H1 (cell line): ENCODE measurements at regions not wholly inside any gene's neighbourhood (a gene's known extent, or its start where the extent isn't known, plus 50 kb on each side); places are given as distances from the start of the nearest gene placed in this dataset.

Experiments
- CTCF ChIA-PET: fragments of 300-600 bp; sonication (Branson Sonifier 250); formaldehyde crosslinking; loops from one replicate; lab custom pipeline; 2021; ENCODE audit not compliant: partially characterized antibody; lab: Charles Lee
- POLR2A ChIA-PET: fragments of 300-600 bp; sonication (Branson Sonifier 250); formaldehyde crosslinking; loops from one replicate; lab custom pipeline; 2021; ENCODE audit warnings: inconsistent platforms; ENCODE audit not compliant: partially characterized antibody; lab: Charles Lee
- DNase-seq, 2 experiments: peaks; one replicate each; pipeline versions ENCODE4 v3.0.0 to v3.0.0-alpha.2; 2010 to 2022; ENCODE audit warnings: low spot score in 2 of 2, low read depth in 1 of 2, mixed read lengths in 1 of 2
- FAIRE-seq: peaks from 2 replicates; lab custom pipeline; 2011; peaks lifted over from hg19 to GRCh38; lab: Jason Lieb, UNC
- H2AFZ ChIP-seq: 2 replicates; pipeline ENCODE4 v1.8.1; 2012; ENCODE audit warnings: low read length, inconsistent platforms
- H2AK5ac ChIP-seq: 2 replicates; pipeline ENCODE4 v1.6.1; 2013; ENCODE audit warnings: low read depth, low read length
- H2BK120ac ChIP-seq: replicated peaks from 2 replicates; pipeline ENCODE3; 2013; ENCODE audit warnings: low read depth, low read length, inconsistent platforms
- H2BK12ac ChIP-seq: 2 replicates; pipeline ENCODE4 v1.6.1; 2013; ENCODE audit warnings: low read depth, low read length
- H2BK15ac ChIP-seq: 2 replicates; pipeline ENCODE4 v1.6.1; 2013; ENCODE audit warnings: low read length
- H2BK20ac ChIP-seq: 2 replicates; pipeline ENCODE4 v1.6.1; 2013; ENCODE audit warnings: low read length
- H2BK5ac ChIP-seq: 2 replicates; pipeline ENCODE4 v1.6.1; 2013; ENCODE audit warnings: low read depth, low read length
- H3K14ac ChIP-seq: 2 replicates; pipeline ENCODE4 v1.6.1; 2013; ENCODE audit warnings: inconsistent platforms; ENCODE audit not compliant: insufficient read length
- H3K18ac ChIP-seq: 2 replicates; pipeline ENCODE4 v1.6.1; 2013; ENCODE audit warnings: low read length; ENCODE audit errors: extremely low read depth
- H3K23ac ChIP-seq: 2 replicates; pipeline ENCODE4 v1.6.1; 2013; ENCODE audit warnings: inconsistent platforms; ENCODE audit not compliant: insufficient read length
- H3K23me2 ChIP-seq: 2 replicates; pipeline ENCODE4 v1.6.1; 2013; ENCODE audit warnings: low read depth, low read length
- H3K27ac ChIP-seq: 2 replicates; pipeline ENCODE4 v1.6.1; 2011; ENCODE audit warnings: low read depth, low read length, inconsistent platforms
- H3K27me3 ChIP-seq, 4 experiments: replicated peaks in 1 of 4; 1 replicate in 1 of 4; 2 replicates in 3 of 4; pipeline versions ENCODE4 v1.6.1 to v1.8.1; 2011 to 2013; ENCODE audit warnings: low read length in 3 of 4, mild to moderate bottlenecking in 3 of 4, inconsistent platforms in 2 of 4, mixed read lengths in 2 of 4, moderate library complexity in 1 of 4; ENCODE audit not compliant: control insufficient read depth in 3 of 4, insufficient read depth in 3 of 4; ENCODE audit errors: extremely low read depth in 1 of 4
- H3K36me3 ChIP-seq, 4 experiments: 2 replicates each; pipeline versions ENCODE4 v1.6.1 to v1.8.1; 2011 to 2013; ENCODE audit warnings: mild to moderate bottlenecking in 4 of 4, low read length in 3 of 4, moderate library complexity in 2 of 4, control low read depth in 1 of 4, inconsistent platforms in 1 of 4; ENCODE audit not compliant: insufficient read depth in 4 of 4, control insufficient read depth in 2 of 4
- H3K4ac ChIP-seq: replicated peaks from 2 replicates; pipeline ENCODE3; 2013; ENCODE audit warnings: low read length, low read depth, mixed read lengths, inconsistent platforms; ENCODE audit not compliant: insufficient read length
- H3K4me1 ChIP-seq, 4 experiments: replicated peaks in 1 of 4; 1 replicate in 1 of 4; 2 replicates in 3 of 4; pipeline versions ENCODE4 v1.6.1 to v1.8.1; 2011 to 2013; ENCODE audit warnings: low read length in 3 of 4, inconsistent platforms in 2 of 4, mixed read lengths in 1 of 4; ENCODE audit not compliant: insufficient read depth in 4 of 4, control insufficient read depth in 3 of 4
- H3K4me2 ChIP-seq, 2 experiments: 2 replicates each; pipeline versions ENCODE4 v1.6.1 to v1.8.1; 2011 to 2013; ENCODE audit warnings: low read depth in 2 of 2, low read length in 2 of 2, control low read depth in 1 of 2, inconsistent platforms in 1 of 2, mild to moderate bottlenecking in 1 of 2; ENCODE audit not compliant: insufficient read depth in 1 of 2
- H3K4me3 ChIP-seq, 4 experiments: fragments of 200-600, 300-600 bp in 1 of 4; sonication (generic), shearing (Covaris generic), sonication (Bioruptor Twin) in 1 of 4; 2 replicates each; pipeline versions ENCODE4 v1.5.1 to v1.8.1; 2011 to 2016; ENCODE audit warnings: low read length in 4 of 4, low read depth in 3 of 4, control low read depth in 2 of 4, inconsistent platforms in 2 of 4, mild to moderate bottlenecking in 2 of 4, mixed read lengths in 1 of 4, moderate library complexity in 1 of 4; ENCODE audit not compliant: insufficient read depth in 2 of 4; ENCODE audit errors: extremely low read depth in 1 of 4
- H3K56ac ChIP-seq: replicated peaks from 2 replicates; pipeline ENCODE3; 2013; ENCODE audit warnings: low read depth, mild to moderate bottlenecking, mixed read lengths, low read length, inconsistent platforms; ENCODE audit not compliant: insufficient read length
- H3K79me1 ChIP-seq: 2 replicates; pipeline ENCODE4 v1.6.1; 2013; ENCODE audit warnings: low read depth, low read length, control low read depth
- H3K79me2 ChIP-seq, 2 experiments: 2 replicates each; pipeline versions ENCODE4 v1.6.1 to v1.8.1; 2012 to 2013; ENCODE audit warnings: low read length in 2 of 2, mild to moderate bottlenecking in 2 of 2, inconsistent platforms in 1 of 2; ENCODE audit not compliant: insufficient read depth in 2 of 2, control insufficient read depth in 1 of 2
- H3K9ac ChIP-seq, 4 experiments: replicated peaks in 1 of 4; 1 replicate in 1 of 4; 2 replicates in 3 of 4; pipeline versions ENCODE4 v1.6.1 to v1.8.1; 2011 to 2013; ENCODE audit warnings: low read depth in 3 of 4, low read length in 3 of 4, control low read depth in 2 of 4, mild to moderate bottlenecking in 2 of 4, moderate library complexity in 2 of 4, inconsistent platforms in 1 of 4; ENCODE audit errors: extremely low read depth in 1 of 4
- H3K9me3 ChIP-seq, 2 experiments: 2 replicates each; pipeline versions ENCODE4 v1.6.1 to v1.8.1; 2012 to 2013; ENCODE audit warnings: mild to moderate bottlenecking in 2 of 2, moderate library complexity in 2 of 2, control low read depth in 1 of 2, inconsistent platforms in 1 of 2, low read depth in 1 of 2, low read length in 1 of 2, mixed read lengths in 1 of 2; ENCODE audit not compliant: insufficient read depth in 2 of 2
- H4K20me1 ChIP-seq, 2 experiments: replicated peaks in 1 of 2; 2 replicates each; pipeline versions ENCODE3 to v1.8.1; 2011 to 2013; ENCODE audit warnings: inconsistent platforms in 2 of 2, low read length in 2 of 2, mild to moderate bottlenecking in 1 of 2; ENCODE audit not compliant: insufficient read depth in 2 of 2, control insufficient read depth in 1 of 2
- H4K5ac ChIP-seq: 2 replicates; pipeline ENCODE4 v1.6.1; 2013; ENCODE audit warnings: low read length, low read depth, mixed read lengths, inconsistent platforms; ENCODE audit not compliant: insufficient read length
- H4K8ac ChIP-seq: 2 replicates; pipeline ENCODE4 v1.8.0; 2013; ENCODE audit warnings: mild to moderate bottlenecking, moderate library complexity, low read length, inconsistent platforms; ENCODE audit not compliant: insufficient read depth; ENCODE audit errors: extremely low read depth
- H4K91ac ChIP-seq: replicated peaks from 2 replicates; pipeline ENCODE3; 2013; ENCODE audit warnings: low read length, mixed read lengths, inconsistent platforms; ENCODE audit not compliant: insufficient read length
- ATF2 ChIP-seq: IDR thresholded peaks from 2 replicates; pipeline ENCODE4 v1.6.1; 2012; ENCODE audit warnings: low read length, inconsistent platforms
- ATF3 ChIP-seq: IDR thresholded peaks from 2 replicates; pipeline ENCODE4 v1.6.1; 2011; ENCODE audit warnings: low read depth, mild to moderate bottlenecking, low read length; ENCODE audit not compliant: insufficient read depth
- CEBPB ChIP-seq: IDR thresholded peaks from 2 replicates; pipeline ENCODE4 v1.6.1; 2012; ENCODE audit warnings: low read depth, low read length
- E2F6 ChIP-seq: IDR thresholded peaks from 2 replicates; pipeline ENCODE4 v1.6.1; 2012; ENCODE audit warnings: inconsistent platforms
- EP300 ChIP-seq, 2 experiments: IDR thresholded peaks; 1 replicate in 1 of 2; 2 replicates in 1 of 2; pipeline ENCODE4 v1.6.1; 2011 to 2012; ENCODE audit warnings: low read depth in 2 of 2, low read length in 2 of 2, mild to moderate bottlenecking in 2 of 2, borderline replicate concordance in 1 of 2, inconsistent platforms in 1 of 2, moderate library complexity in 1 of 2
- GABPA ChIP-seq: IDR thresholded peaks from 2 replicates; pipeline ENCODE4 v1.6.1; 2011; ENCODE audit warnings: mild to moderate bottlenecking, low read length, moderate library complexity, borderline replicate concordance; ENCODE audit not compliant: insufficient read depth
- JUND ChIP-seq: IDR thresholded peaks from 2 replicates; pipeline ENCODE4 v1.6.1; 2011; ENCODE audit warnings: mild to moderate bottlenecking, improper control_type of control experiment, low read length
- POU5F1 ChIP-seq: IDR thresholded peaks from 2 replicates; pipeline ENCODE4 v1.6.1; 2011; ENCODE audit warnings: low read depth, mild to moderate bottlenecking, low read length, moderate library complexity
- SIX5 ChIP-seq: IDR thresholded peaks from 2 replicates; pipeline ENCODE4 v1.6.1; 2011; ENCODE audit warnings: mild to moderate bottlenecking, low read depth, low read length
- TCF12 ChIP-seq: IDR thresholded peaks from 2 replicates; pipeline ENCODE4 v1.6.1; 2011; ENCODE audit warnings: low read depth, mild to moderate bottlenecking, low read length
- WGBS, 2 experiments: shearing (Covaris generic) in 1 of 2; methylation state at CpG; one replicate each; pipeline versions ENCODE4 v1.1.6 to v1.1.7; 2013 to 2015; ENCODE audit warnings: low lambda C conversion rate in 2 of 2, mixed read lengths in 2 of 2, inconsistent platforms in 1 of 2, low coverage in 1 of 2, missing lambda C conversion rate in 1 of 2; ENCODE audit not compliant: insufficient replicate concordance in 2 of 2, insufficient coverage in 1 of 2, insufficient read length in 1 of 2; ENCODE audit errors: extremely low coverage in 1 of 2, missing lambda C conversion rate in 1 of 2; 5-methylcytosine and 5-hydroxymethylcytosine counted together

DNA sequence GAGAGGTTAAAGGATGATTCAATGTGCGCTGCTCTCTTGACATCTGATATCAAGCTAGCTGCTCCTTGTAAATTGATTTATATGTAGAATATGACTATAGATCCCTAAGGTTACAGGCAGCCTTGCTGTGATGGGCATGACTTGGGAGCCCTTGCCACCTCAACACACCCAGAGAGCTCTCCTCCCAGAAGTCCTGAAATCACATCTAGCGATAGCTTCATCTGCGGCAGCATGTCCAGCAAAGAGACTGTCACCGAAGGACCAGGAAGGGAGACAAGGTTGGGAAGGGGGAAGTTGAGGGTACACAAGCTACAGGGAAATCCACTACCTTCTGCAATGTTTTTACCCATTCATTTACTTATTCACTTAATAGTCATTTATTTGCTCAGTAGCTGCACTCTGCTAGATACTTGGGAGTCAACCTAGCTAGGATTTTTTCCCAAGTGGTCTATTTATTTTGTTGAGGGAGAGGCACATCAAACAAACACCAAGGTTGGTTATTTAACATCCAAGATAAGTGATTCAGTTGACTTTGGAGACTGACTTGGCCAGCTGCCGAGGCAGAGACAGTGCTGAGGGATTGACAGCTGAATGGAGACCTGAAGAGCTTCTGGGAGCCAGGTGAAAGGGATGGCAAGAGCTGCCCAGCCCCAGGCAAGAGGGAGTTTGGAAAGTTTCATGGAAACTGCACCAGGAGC, 205.8 kb upstream of the IL12A start:
- Histone ChIP-seq H3K9me3 (no peaks in the 10 kb centered on the region), H2BK20ac (no peak overlapping the region), H3K14ac (no peak overlapping the region), H3K56ac (no peak overlapping the region), H3K27ac (no peak overlapping the region), H4K8ac (no peak overlapping the region), H3K23me2 (no peaks in the 10 kb centered on the region; the same call in 1 of the 2 replicates), H3K79me2 (no peaks in the 10 kb centered on the region), H3K36me3 (no peaks in the 10 kb centered on the region), H3K23ac (no peak overlapping the region), H3K4me2 (no peak overlapping the region), H4K91ac (no peak overlapping the region), H2BK5ac (no peak overlapping the region), H4K20me1 (peaks cover 0 to 4% of the 10 kb centered on the region in 2 experiments), H2AFZ (no peak overlapping the region), H3K9ac (no peak overlapping the region), H3K79me1 (no peaks in the 10 kb centered on the region; the same call in 1 of the 2 replicates), H3K4ac (no peak overlapping the region), H3K27me3 (no peaks in the 10 kb centered on the region), H2BK12ac (no peak overlapping the region), H4K5ac (no peak overlapping the region), H2BK15ac (no peak overlapping the region), H3K18ac (no peak overlapping the region), H2AK5ac (no peak overlapping the region), H3K4me1 (peaks cover 0 to 7% (median 0%) of the 10 kb centered on the region in 4 experiments; a peak in 6 of 7 replicates), H2BK120ac (no peak overlapping the region), H3K4me3 (no peak overlapping the region)
- DNase-seq (no peak), FAIRE-seq (no peak)
- CTCF ChIA-PET, result interaction anchor here (0.7 to 6.6 kb wide), 18 partner anchors 11 to 229 kb away, joined by 3 to 96 read pairs (median 5); no protein-coding TSS in a partner anchor
- POLR2A ChIA-PET, result interaction anchor here (0.6 kb wide), 1 partner anchor 9 kb away, joined by 3 read pairs; no protein-coding TSS in a partner anchor
- WGBS, 2 experiments, result 96% methylated on average over 5 of the region's 5 CpGs; no CpG with 5 or more reads in 1 of the 2 experiments
- TF ChIP-seq POU5F1, result no peak
- no peak for TF ChIP-seq JUND
- TF ChIP-seq TCF12, result no peak
- no peak for TF ChIP-seq EP300 (IDR thresholded peaks at IDR 0.05; ENCODE audit: borderline replicate concordance in 1 of 2, low read depth in 2 of 2, low read length in 2 of 2)
- no peak for TF ChIP-seq ATF2
- TF ChIP-seq E2F6, result no peak
- TF ChIP-seq CEBPB, result no peak
- TF ChIP-seq ATF3, result no peak
- TF ChIP-seq SIX5, result no peak
- no peak for TF ChIP-seq GABPA
